ENCODE measurements at regions not wholly inside any gene's neighbourhood (a gene's known extent, or its start where the extent isn't known, plus 50 kb on each side); places are given as distances from the start of the nearest gene placed in this dataset.

- TF ChIP-seq BMI1 (IDR thresholded peaks at IDR 0.05; ENCODE audit: borderline replicate concordance): peak; percentile 63; the same call in 1 of the 2 replicates
- no peak for TF ChIP-seq ZBTB40 (IDR thresholded peaks at IDR 0.05; ENCODE audit: borderline replicate concordance)
- TF ChIP-seq NFYB (IDR thresholded peaks at IDR 0.05; ENCODE audit: insufficient read depth, low read depth, low read length): peak; percentile 36; the same call in 1 of the 2 replicates
- TF ChIP-seq REST (IDR thresholded peaks at IDR 0.05; ENCODE audit: low read depth, low read length): no peak
- peak; percentile 82 for TF ChIP-seq ATF7 (IDR thresholded peaks at IDR 0.05; ENCODE audit: low read depth)
- peak; percentile 98 for TF ChIP-seq PML (IDR thresholded peaks at IDR 0.05; ENCODE audit: low read length)
- peak; percentile 97 for TF ChIP-seq SKIL (IDR thresholded peaks at IDR 0.05; ENCODE audit: low read depth, poor library complexity, severe bottlenecking)
- TF ChIP-seq IKZF1 (conservative IDR thresholded peaks at IDR 0.05): peak; percentile 89
- peak; percentile 94 for TF ChIP-seq BCL3 (IDR thresholded peaks at IDR 0.05; ENCODE audit: borderline replicate concordance, insufficient read depth, low read depth, low read length, poor library complexity, severe bottlenecking)
- TF ChIP-seq POLR2AphosphoS5 (IDR thresholded peaks at IDR 0.05; ENCODE audit: low read length): peak; percentile 98
- TF ChIP-seq LARP7 (IDR thresholded peaks at IDR 0.05): no peak
- TF ChIP-seq NFYA (IDR thresholded peaks at IDR 0.05; ENCODE audit: borderline replicate concordance, low read depth, low read length): no peak
- TF ChIP-seq RELA (IDR thresholded peaks at IDR 0.05; ENCODE audit: borderline replicate concordance, partially characterized antibody): no peak
- peak; percentile 96 for TF ChIP-seq ZBED1 (IDR thresholded peaks at IDR 0.05; ENCODE audit: borderline replicate concordance)
- TF ChIP-seq CHD1 (IDR thresholded peaks at IDR 0.05; ENCODE audit: low read depth, low read length): no peak
Measured at GRCh38 chr12:9364224-9365176, 156.3 kb upstream of the PZP start (continued).
